Muscle of arm (tissue), 1 donor: ENCODE measurements at regions not wholly inside any gene's neighbourhood (a gene's known extent, or its start where the extent isn't known, plus 50 kb on each side); places are given as distances from the start of the nearest gene placed in this dataset.

ENCODE experiments used
- DNase-seq: peaks from one replicate; pipeline ENCODE4 v3.0.0-alpha.2; 2013

GRCh38 chr5:3888310-3888709 lies 292.7 kb downstream of the IRX1 start:
- no peak for DNase-seq

GRCh38 chr5:3889412-3890142 lies 293.9 kb downstream of the IRX1 start:
- no peak for DNase-seq

- DNase-seq: no peak
Measured at GRCh38 chr5:3891113-3891512, 295.5 kb downstream of the IRX1 start.

GRCh38 chr5:3893527-3893926 lies 297.9 kb downstream of the IRX1 start:
- no peak for DNase-seq

GRCh38 chr5:3893975-3894374 lies 298.3 kb downstream of the IRX1 start:
- no peak for DNase-seq

GRCh38 chr5:3896098-3896497 lies 300.5 kb downstream of the IRX1 start:
- DNase-seq: no peak

GRCh38 chr5:3899093-3899492 lies 303.5 kb downstream of the IRX1 start:
- DNase-seq: no peak

GRCh38 chr5:3904584-3904983 lies 309.0 kb downstream of the IRX1 start:
- DNase-seq: no peak

GRCh38 chr5:3905031-3905430 lies 309.4 kb downstream of the IRX1 start:
- DNase-seq: no peak

- no peak for DNase-seq
Measured at GRCh38 chr5:3905521-3905920, 309.9 kb downstream of the IRX1 start.

- no peak for DNase-seq
Measured at GRCh38 chr5:3911111-3911510, 315.5 kb downstream of the IRX1 start.

- no peak for DNase-seq
Measured at GRCh38 chr5:3911773-3912172, 316.1 kb downstream of the IRX1 start.

GRCh38 chr5:3912790-3913189 lies 317.2 kb downstream of the IRX1 start:
- no peak for DNase-seq

GRCh38 chr5:3913279-3913678 lies 317.6 kb downstream of the IRX1 start:
- DNase-seq: peak; percentile 30

- no peak for DNase-seq
Measured at GRCh38 chr5:3925022-3925421, 329.4 kb downstream of the IRX1 start.

- no peak for DNase-seq
Measured at GRCh38 chr5:3925935-3926334, 330.3 kb downstream of the IRX1 start.

GRCh38 chr5:3929799-3930198 lies 334.2 kb downstream of the IRX1 start:
- DNase-seq: no peak

- no peak for DNase-seq
Measured at GRCh38 chr5:3931976-3932375, 336.3 kb downstream of the IRX1 start.

GRCh38 chr5:3933536-3933935 lies 337.9 kb downstream of the IRX1 start:
- DNase-seq: no peak

- DNase-seq: no peak
Measured at GRCh38 chr5:3933966-3934365, 338.3 kb downstream of the IRX1 start.

GRCh38 chr5:3943859-3944258 lies 348.2 kb downstream of the IRX1 start:
- no peak for DNase-seq

GRCh38 chr5:3944930-3945329 lies 349.3 kb downstream of the IRX1 start:
- no peak for DNase-seq

- DNase-seq: no peak
Measured at GRCh38 chr5:3948838-3949237, 353.2 kb downstream of the IRX1 start.

- no peak for DNase-seq
Measured at GRCh38 chr5:3954199-3954598, 358.6 kb downstream of the IRX1 start.
